ENCODE measurements at regions not wholly inside any gene's neighbourhood (a gene's known extent, or its start where the extent isn't known, plus 50 kb on each side); places are given as distances from the start of the nearest gene placed in this dataset.
"Not testable (repeated sequence)": the region's sequence is repeated elsewhere in the genome, so short reads cannot be mapped to it uniquely, and the experiment has no call there.

GRCh38 chr19:20279516-20279915 lies 112.5 kb downstream of the ZNF486 start:
- Histone ChIP-seq H3K27ac (ENCODE audit: control insufficient read depth, insufficient read depth, low read length) (no peak overlapping the region), H3K9me3 (ENCODE audit: control insufficient read depth, low read depth, low read length) (peaks cover 2% of the 10 kb centered on the region), H3K27me3 (ENCODE audit: control insufficient read depth, extremely low read depth, insufficient read depth, low read length) (no peaks in the 10 kb centered on the region), H3K36me3 (ENCODE audit: control insufficient read depth in 2 of 2, extremely low read depth in 1 of 2, insufficient read depth in 2 of 2, low read length in 2 of 2) (no peaks in the 10 kb centered on the region), H3K79me2 (ENCODE audit: control insufficient read depth, insufficient read depth, low read length) (no peaks in the 10 kb centered on the region), H3K4me2 (ENCODE audit: control insufficient read depth, extremely low read depth, insufficient read depth, low read depth, low read length) (no peak overlapping the region), H3K9ac (ENCODE audit: control insufficient read depth, extremely low read depth, insufficient read depth, low read length) (no peak overlapping the region), H3K9me1 (ENCODE audit: control insufficient read depth, extremely low read depth, insufficient read depth, low read length) (no peaks in the 10 kb centered on the region), H4K20me1 (ENCODE audit: control insufficient read depth, extremely low read depth, insufficient read depth, low read length) (no peaks in the 10 kb centered on the region), H3K4me3 (ENCODE audit: control insufficient read depth in 2 of 3, extremely low read depth in 1 of 3, insufficient read depth in 2 of 3, low read depth in 1 of 3, low read length in 3 of 3) (no peak overlapping the region), H3K4me1 (ENCODE audit: control insufficient read depth, extremely low read depth, insufficient read depth, low read length) (no peaks in the 10 kb centered on the region), H2AFZ (ENCODE audit: control insufficient read depth, low read length) (no peak overlapping the region)
- dilution Hi-C loops (cut with MboI; ENCODE audit: extremely low pct_ligation_motif_present, low sequenced_read_pairs), result no loop called here
- FAIRE-seq (no peak), DNase-seq (ENCODE audit: low read depth, low spot score) (no peak)
- TF ChIP-seq CTCF (optimal IDR thresholded peaks at IDR 0.05 in 1 of 3, IDR thresholded peaks at IDR 0.05 in 1 of 3, conservative IDR thresholded peaks at IDR 0.05 in 1 of 3; ENCODE audit: extremely low read depth in 1 of 3, insufficient read depth in 2 of 3, low read length in 3 of 3) (no peak), EZH2 (IDR thresholded peaks at IDR 0.05; ENCODE audit: low read length) (no peak)

GRCh38 chr19:20278342-20278741 lies 111.3 kb downstream of the ZNF486 start:
- TF ChIP-seq CTCF (optimal IDR thresholded peaks at IDR 0.05 in 1 of 3, IDR thresholded peaks at IDR 0.05 in 1 of 3, conservative IDR thresholded peaks at IDR 0.05 in 1 of 3; ENCODE audit: extremely low read depth in 1 of 3, insufficient read depth in 2 of 3, low read length in 3 of 3), result no peak
- no peak for TF ChIP-seq EZH2 (IDR thresholded peaks at IDR 0.05; ENCODE audit: low read length)
- no peaks in the 10 kb centered on the region for H4K20me1 ChIP-seq (ENCODE audit: control insufficient read depth, extremely low read depth, insufficient read depth, low read length)
- peaks cover 2% of the 10 kb centered on the region for H3K9me3 ChIP-seq (ENCODE audit: control insufficient read depth, low read depth, low read length)
- no peak overlapping the region for H3K27ac ChIP-seq (ENCODE audit: control insufficient read depth, insufficient read depth, low read length)
- no peaks in the 10 kb centered on the region for H3K27me3 ChIP-seq (ENCODE audit: control insufficient read depth, extremely low read depth, insufficient read depth, low read length)
- H3K4me1 ChIP-seq (ENCODE audit: control insufficient read depth, extremely low read depth, insufficient read depth, low read length), result no peaks in the 10 kb centered on the region
- H3K36me3 ChIP-seq (ENCODE audit: control insufficient read depth in 2 of 2, extremely low read depth in 1 of 2, insufficient read depth in 2 of 2, low read length in 2 of 2), result no peaks in the 10 kb centered on the region
- no peak overlapping the region for H3K4me3 ChIP-seq (ENCODE audit: control insufficient read depth in 2 of 3, extremely low read depth in 1 of 3, insufficient read depth in 2 of 3, low read depth in 1 of 3, low read length in 3 of 3)
- no peaks in the 10 kb centered on the region for H3K79me2 ChIP-seq (ENCODE audit: control insufficient read depth, insufficient read depth, low read length)
- H3K9me1 ChIP-seq (ENCODE audit: control insufficient read depth, extremely low read depth, insufficient read depth, low read length), result no peaks in the 10 kb centered on the region
- FAIRE-seq (no peak), DNase-seq (ENCODE audit: low read depth, low spot score) (no peak)
- no peak overlapping the region for H3K9ac ChIP-seq (ENCODE audit: control insufficient read depth, extremely low read depth, insufficient read depth, low read length)
- H3K4me2 ChIP-seq (ENCODE audit: control insufficient read depth, extremely low read depth, insufficient read depth, low read depth, low read length), result no peak overlapping the region
- dilution Hi-C loops (cut with MboI; ENCODE audit: extremely low pct_ligation_motif_present, low sequenced_read_pairs), result no loop called here
- no peak overlapping the region for H2AFZ ChIP-seq (ENCODE audit: control insufficient read depth, low read length)

- H3K9me1 ChIP-seq (ENCODE audit: control insufficient read depth, extremely low read depth, insufficient read depth, low read length); H3K27me3 ChIP-seq (ENCODE audit: control insufficient read depth, extremely low read depth, insufficient read depth, low read length); dilution Hi-C loops (cut with MboI; ENCODE audit: extremely low pct_ligation_motif_present, low sequenced_read_pairs); H3K79me2 ChIP-seq (ENCODE audit: control insufficient read depth, insufficient read depth, low read length); FAIRE-seq; H3K9me3 ChIP-seq (ENCODE audit: control insufficient read depth, low read depth, low read length); H3K27ac ChIP-seq (ENCODE audit: control insufficient read depth, insufficient read depth, low read length); H4K20me1 ChIP-seq (ENCODE audit: control insufficient read depth, extremely low read depth, insufficient read depth, low read length); H3K9ac ChIP-seq (ENCODE audit: control insufficient read depth, extremely low read depth, insufficient read depth, low read length); H2AFZ ChIP-seq (ENCODE audit: control insufficient read depth, low read length); DNase-seq (ENCODE audit: low read depth, low spot score); H3K4me1 ChIP-seq (ENCODE audit: control insufficient read depth, extremely low read depth, insufficient read depth, low read length); H3K4me3 ChIP-seq (ENCODE audit: control insufficient read depth in 2 of 3, extremely low read depth in 1 of 3, insufficient read depth in 2 of 3, low read depth in 1 of 3, low read length in 3 of 3); H3K4me2 ChIP-seq (ENCODE audit: control insufficient read depth, extremely low read depth, insufficient read depth, low read depth, low read length); H3K36me3 ChIP-seq (ENCODE audit: control insufficient read depth in 2 of 2, extremely low read depth in 1 of 2, insufficient read depth in 2 of 2, low read length in 2 of 2): not testable (repeated sequence)
Measured at GRCh38 chr19:20276732-20277082, 109.7 kb downstream of the ZNF486 start.

Measured in keratinocyte (primary cell).